Panc1 (cell line): ENCODE measurements at regions not wholly inside any gene's neighbourhood (a gene's known extent, or its start where the extent isn't known, plus 50 kb on each side); places are given as distances from the start of the nearest gene placed in this dataset.
"Not testable (repeated sequence)": the region's sequence is repeated elsewhere in the genome, so short reads cannot be mapped to it uniquely, and the experiment has no call there.

Experiments
- CTCF ChIP-seq: fragments of 450-650 bp; IDR thresholded peaks from 2 replicates; pipeline ENCODE4 v1.5.1; 2017; ENCODE audit warnings: mild to moderate bottlenecking
- POLR2AphosphoS5 ChIP-seq: IDR thresholded peaks from 2 replicates; pipeline ENCODE4 v1.6.1; 2012; ENCODE audit warnings: mild to moderate bottlenecking, low read depth, low read length, moderate library complexity
- REST ChIP-seq, 2 experiments: IDR thresholded peaks; 2 replicates each; pipeline ENCODE4 v1.6.1; 2011 to 2012; ENCODE audit warnings: low read depth in 2 of 2, control low read depth in 1 of 2, low read length in 1 of 2, mild to moderate bottlenecking in 1 of 2, moderate library complexity in 1 of 2; ENCODE audit not compliant: insufficient read depth in 1 of 2

GRCh38 chr2:91559886-91560614, 2868.6 kb downstream of the RPIA start:
- not testable (repeated sequence) for TF ChIP-seq REST (IDR thresholded peaks at IDR 0.05; ENCODE audit: insufficient read depth in 1 of 2, low read depth in 2 of 2, low read length in 1 of 2); CTCF; POLR2AphosphoS5
